ENCODE measurements at regions not wholly inside any gene's neighbourhood (a gene's known extent, or its start where the extent isn't known, plus 50 kb on each side); places are given as distances from the start of the nearest gene placed in this dataset.

- Histone ChIP-seq H3K4me1 (no peaks in the 10 kb centered on the region), H3K4me3 (no peak overlapping the region), H3K9me3 (replicated peaks) (peaks cover 12% of the 10 kb centered on the region), H3K36me3 (no peaks in the 10 kb centered on the region), H3K27me3 (ENCODE audit: low read depth) (no peaks in the 10 kb centered on the region), H3K27ac (replicated peaks) (no peak overlapping the region)
- no peak for DNase-seq
- intact Hi-C loops (cut with micrococcal nuclease), result no loop called here
- no peak for TF ChIP-seq CTCF (IDR thresholded peaks at IDR 0.05; ENCODE audit: borderline replicate concordance)
These were observed 259.4 kb downstream of the VGLL3 start for GRCh38 chr3:86731501-86731901.

GRCh38 chr3:86723433-86723832 lies 267.5 kb downstream of the VGLL3 start:
- no peaks in the 10 kb centered on the region for H3K27me3 ChIP-seq (ENCODE audit: low read depth)
- no peak overlapping the region for H3K27ac ChIP-seq (replicated peaks)
- intact Hi-C loops (cut with micrococcal nuclease), result no loop called here
- no peak for TF ChIP-seq CTCF (IDR thresholded peaks at IDR 0.05; ENCODE audit: borderline replicate concordance)
- no peaks in the 10 kb centered on the region for H3K9me3 ChIP-seq (replicated peaks)
- DNase-seq, result no peak
- H3K4me1 ChIP-seq, result no peaks in the 10 kb centered on the region
- no peak overlapping the region for H3K4me3 ChIP-seq
- no peaks in the 10 kb centered on the region for H3K36me3 ChIP-seq

GRCh38 chr3:86711634-86712033 lies 279.3 kb downstream of the VGLL3 start:
- H3K27ac ChIP-seq (replicated peaks), result no peak overlapping the region
- H3K4me3 ChIP-seq, result no peak overlapping the region
- no peaks in the 10 kb centered on the region for H3K4me1 ChIP-seq
- H3K36me3 ChIP-seq, result no peaks in the 10 kb centered on the region
- DNase-seq, result no peak
- H3K9me3 ChIP-seq (replicated peaks), result no peaks in the 10 kb centered on the region
- intact Hi-C loops (cut with micrococcal nuclease), result no loop called here
- H3K27me3 ChIP-seq (ENCODE audit: low read depth), result no peaks in the 10 kb centered on the region
- TF ChIP-seq CTCF (IDR thresholded peaks at IDR 0.05; ENCODE audit: borderline replicate concordance), result no peak

GRCh38 chr3:86708893-86709292 lies 282.1 kb downstream of the VGLL3 start:
- Histone ChIP-seq H3K27ac (replicated peaks) (no peak overlapping the region), H3K36me3 (no peaks in the 10 kb centered on the region), H3K4me1 (no peaks in the 10 kb centered on the region), H3K4me3 (no peak overlapping the region), H3K9me3 (replicated peaks) (peaks cover 19% of the 10 kb centered on the region), H3K27me3 (ENCODE audit: low read depth) (no peaks in the 10 kb centered on the region)
- intact Hi-C loops (cut with micrococcal nuclease), result no loop called here
- DNase-seq, result no peak
- TF ChIP-seq CTCF (IDR thresholded peaks at IDR 0.05; ENCODE audit: borderline replicate concordance), result no peak

GRCh38 chr3:86702381-86702958 lies 288.5 kb downstream of the VGLL3 start:
- no peak overlapping the region for H3K27ac ChIP-seq (replicated peaks)
- no peak overlapping the region for H3K4me3 ChIP-seq
- peaks cover 30% of the 10 kb centered on the region for H3K9me3 ChIP-seq (replicated peaks)
- TF ChIP-seq CTCF (IDR thresholded peaks at IDR 0.05; ENCODE audit: borderline replicate concordance), result peak; percentile 17
- no peaks in the 10 kb centered on the region for H3K27me3 ChIP-seq (ENCODE audit: low read depth)
- H3K4me1 ChIP-seq, result no peaks in the 10 kb centered on the region
- H3K36me3 ChIP-seq, result no peaks in the 10 kb centered on the region
- intact Hi-C loops (cut with micrococcal nuclease), result no loop called here
- DNase-seq, result no peak

Measured in left ventricle myocardium inferior (tissue), 1 donor.